H7 (cell line): ENCODE measurements at regions not wholly inside any gene's neighbourhood (a gene's known extent, or its start where the extent isn't known, plus 50 kb on each side); places are given as distances from the start of the nearest gene placed in this dataset.
A peak's percentile ranks its signal among the peaks of the same experiment; 100 is the strongest.
"Not testable (repeated sequence)": the region's sequence is repeated elsewhere in the genome, so short reads cannot be mapped to it uniquely, and the experiment has no call there.

ENCODE experiments used
- DNase-seq: peaks from one replicate; pipeline ENCODE4 v3.0.0; 2012
- H3K27me3 ChIP-seq: 2 replicates; pipeline ENCODE4 v1.6.0; 2011; ENCODE audit warnings: mild to moderate bottlenecking, low read length; ENCODE audit not compliant: control insufficient read depth, insufficient read depth
- H3K36me3 ChIP-seq: replicated peaks from 2 replicates; pipeline ENCODE4 v1.5.1; 2011; ENCODE audit warnings: low read length; ENCODE audit not compliant: control insufficient read depth, insufficient read depth
- H3K4me3 ChIP-seq: 2 replicates; pipeline ENCODE4 v1.5.1; 2011; ENCODE audit warnings: low read depth, mild to moderate bottlenecking, control low read depth, low read length, moderate library complexity; ENCODE audit not compliant: insufficient read depth

GRCh38 chr6:170139531-170139930, 151.3 kb downstream of the DLL1 start:
- no peak for DNase-seq
- Histone ChIP-seq H3K4me3 (no peak overlapping the region), H3K36me3 (no peaks in the 10 kb centered on the region), H3K27me3 (no peaks in the 10 kb centered on the region)

- not testable (repeated sequence) for DNase-seq, H3K4me3 ChIP-seq, H3K36me3 ChIP-seq, H3K27me3 ChIP-seq
These were observed 151.8 kb downstream of the DLL1 start for GRCh38 chr6:170139046-170139445.

GRCh38 chr6:170137911-170138910, 152.7 kb downstream of the DLL1 start:
- H3K4me3 ChIP-seq = no peak overlapping the region
- H3K27me3 ChIP-seq = no peaks in the 10 kb centered on the region
- DNase-seq = peak; percentile 52
- H3K36me3 ChIP-seq = no peaks in the 10 kb centered on the region

GRCh38 chr6:170137176-170137891, 153.5 kb downstream of the DLL1 start:
- DNase-seq = no peak
- Histone ChIP-seq H3K27me3 (no peaks in the 10 kb centered on the region), H3K4me3 (no peak overlapping the region), H3K36me3 (no peaks in the 10 kb centered on the region)

GRCh38 chr6:170136541-170137175, 154.2 kb downstream of the DLL1 start:
- DNase-seq = peak; percentile 44
- Histone ChIP-seq H3K4me3 (no peak overlapping the region), H3K36me3 (no peaks in the 10 kb centered on the region), H3K27me3 (no peaks in the 10 kb centered on the region)

- no peaks in the 10 kb centered on the region for H3K27me3 ChIP-seq
- DNase-seq = peak; percentile 49
These were observed 154.9 kb downstream of the DLL1 start for GRCh38 chr6:170135821-170136471.

GRCh38 chr6:170135461-170135820, 155.4 kb downstream of the DLL1 start:
- no peaks in the 10 kb centered on the region for H3K27me3 ChIP-seq
- H3K36me3 ChIP-seq = no peaks in the 10 kb centered on the region
- no peak for DNase-seq
- H3K4me3 ChIP-seq = no peak overlapping the region

More at GRCh38 chr6:170135821-170136471, 154.9 kb downstream of the DLL1 start:
- H3K36me3 ChIP-seq = no peaks in the 10 kb centered on the region
- no peak overlapping the region for H3K4me3 ChIP-seq

- no peak overlapping the region for H3K4me3 ChIP-seq
- no peaks in the 10 kb centered on the region for H3K36me3 ChIP-seq
- H3K27me3 ChIP-seq = no peaks in the 10 kb centered on the region
- peak; percentile 29 for DNase-seq
These were observed 156.1 kb downstream of the DLL1 start for GRCh38 chr6:170134471-170135440.

GRCh38 chr6:170134031-170134470, 156.8 kb downstream of the DLL1 start:
- Histone ChIP-seq H3K27me3 (no peaks in the 10 kb centered on the region), H3K36me3 (no peaks in the 10 kb centered on the region), H3K4me3 (no peak overlapping the region)
- DNase-seq = peak; percentile 34

- peak; percentile 24 for DNase-seq
- Histone ChIP-seq H3K36me3 (no peaks in the 10 kb centered on the region), H3K4me3 (no peak overlapping the region), H3K27me3 (no peaks in the 10 kb centered on the region)
These were observed 158.3 kb downstream of the DLL1 start for GRCh38 chr6:170132561-170132991.

GRCh38 chr6:170132011-170132521, 158.8 kb downstream of the DLL1 start:
- Histone ChIP-seq H3K27me3 (no peaks in the 10 kb centered on the region), H3K4me3 (no peak overlapping the region), H3K36me3 (no peaks in the 10 kb centered on the region)
- DNase-seq = no peak

GRCh38 chr6:170131351-170131750, 159.5 kb downstream of the DLL1 start:
- Histone ChIP-seq H3K27me3 (no peaks in the 10 kb centered on the region), H3K36me3 (no peaks in the 10 kb centered on the region), H3K4me3 (no peak overlapping the region)
- DNase-seq = peak; percentile 44

GRCh38 chr6:170130771-170131241, 160.1 kb downstream of the DLL1 start:
- H3K4me3 ChIP-seq = no peak overlapping the region
- DNase-seq = no peak
- H3K36me3 ChIP-seq = no peaks in the 10 kb centered on the region
- no peaks in the 10 kb centered on the region for H3K27me3 ChIP-seq
